GM19452 (cell line): ENCODE measurements at regions not wholly inside any gene's neighbourhood (a gene's known extent, or its start where the extent isn't known, plus 50 kb on each side); places are given as distances from the start of the nearest gene placed in this dataset.
"Not testable (repeated sequence)": the region's sequence is repeated elsewhere in the genome, so short reads cannot be mapped to it uniquely, and the experiment has no call there.

Experiments
- ATAC-seq: cut with Tn5 transposase; IDR thresholded peaks from one replicate; pipeline ENCODE4 v1.9.1; 2021; ENCODE audit not compliant: unreplicated experiment

DNA sequence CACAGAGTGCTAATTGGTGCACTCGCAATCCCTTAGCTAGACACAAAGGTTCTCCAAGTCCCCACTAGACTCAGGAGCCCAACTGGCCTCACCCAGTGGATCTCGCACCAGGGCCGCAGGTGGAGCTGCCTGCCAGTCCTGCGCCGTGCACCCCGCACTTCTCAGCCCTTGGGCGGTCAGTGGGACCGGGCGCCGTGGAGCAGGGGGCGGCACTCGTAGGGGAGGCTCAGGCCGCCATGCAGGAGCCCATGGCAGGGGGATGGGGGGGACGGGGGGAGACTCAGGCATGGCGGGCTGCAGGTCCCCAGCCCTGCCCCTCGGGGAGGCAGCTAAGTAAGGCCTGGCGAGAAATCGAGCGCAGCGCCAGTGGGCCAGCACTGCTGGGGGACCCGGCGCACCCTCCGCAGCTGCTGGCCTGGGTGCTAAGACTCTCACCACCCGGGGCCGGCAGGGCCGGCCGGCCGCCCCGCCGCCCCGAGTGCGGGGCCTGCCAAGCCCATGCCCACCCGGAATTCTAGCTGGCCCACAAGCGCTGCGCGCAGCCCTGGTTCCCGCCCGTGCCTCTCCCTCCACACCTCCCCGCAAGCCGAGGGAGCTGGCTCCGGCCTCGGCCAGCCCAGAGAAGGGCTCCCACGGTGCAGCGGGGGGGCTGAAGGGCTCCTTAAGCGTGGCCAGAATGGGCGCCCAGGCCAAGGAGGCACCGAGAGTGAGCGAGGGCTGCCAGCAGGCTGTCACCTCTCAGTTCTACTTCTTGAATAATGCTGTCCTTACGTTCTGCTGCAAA lies 258.2 kb downstream of the GALC start:
- ATAC-seq = not testable (repeated sequence)

DNA sequence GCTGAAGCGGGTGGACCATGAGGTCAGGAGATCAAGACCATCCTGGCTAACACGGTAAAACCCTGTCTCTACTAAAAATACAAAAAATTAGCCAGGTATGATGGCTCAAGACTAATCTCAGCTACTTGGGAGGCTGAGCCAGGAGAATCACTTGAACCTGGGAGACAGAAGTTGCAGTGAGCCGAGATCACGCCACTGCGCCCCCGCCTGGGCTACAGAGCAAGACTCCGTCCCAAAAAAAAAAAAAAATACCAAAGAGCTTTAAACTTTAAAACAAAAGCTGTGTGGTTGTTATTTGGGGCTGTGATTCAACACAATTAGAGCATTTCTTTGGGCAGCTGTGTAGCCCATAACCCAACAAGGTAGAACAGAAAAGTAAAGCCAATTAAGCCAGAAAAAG lies 259.9 kb downstream of the GALC start:
- not testable (repeated sequence) for ATAC-seq

DNA sequence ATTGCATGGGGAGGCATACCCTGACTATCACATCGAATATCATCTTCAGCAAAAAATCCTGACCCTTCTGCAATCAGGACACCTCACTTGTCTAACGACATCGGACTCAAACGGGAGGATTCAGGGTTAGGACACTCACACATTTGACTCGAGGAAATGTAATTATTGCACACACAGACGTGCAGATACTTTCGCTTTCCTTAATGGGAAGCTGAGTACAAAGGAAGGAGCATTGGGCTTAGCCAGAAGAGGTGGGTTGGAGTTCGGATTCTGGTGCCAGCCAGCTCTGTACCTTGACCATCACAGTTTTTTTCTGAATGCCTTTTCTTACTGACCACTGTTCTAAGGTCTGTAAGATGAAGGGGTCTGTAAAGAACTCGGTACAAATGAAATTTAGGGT lies 260.4 kb downstream of the GALC start:
- ATAC-seq = no peak

DNA sequence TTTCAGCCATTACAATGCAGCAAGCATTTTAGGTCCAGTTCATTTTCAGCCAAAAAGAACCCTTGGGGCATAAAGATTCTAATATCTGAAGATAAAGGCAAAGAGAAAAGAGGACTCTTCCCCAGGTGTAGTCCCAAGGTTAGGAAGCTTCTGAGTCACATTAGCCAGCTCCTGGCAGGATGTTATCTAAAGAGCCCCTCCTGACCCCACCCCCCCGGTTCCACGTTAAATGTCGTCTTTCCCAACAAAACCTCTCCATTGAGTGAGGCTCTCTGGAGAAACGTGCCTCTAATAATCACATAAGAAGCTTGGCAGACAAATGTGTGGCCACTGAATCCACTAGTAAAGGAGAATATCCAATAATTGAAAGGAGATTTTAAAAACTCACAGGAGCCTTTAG lies 267.7 kb downstream of the GALC start:
- no peak for ATAC-seq

DNA sequence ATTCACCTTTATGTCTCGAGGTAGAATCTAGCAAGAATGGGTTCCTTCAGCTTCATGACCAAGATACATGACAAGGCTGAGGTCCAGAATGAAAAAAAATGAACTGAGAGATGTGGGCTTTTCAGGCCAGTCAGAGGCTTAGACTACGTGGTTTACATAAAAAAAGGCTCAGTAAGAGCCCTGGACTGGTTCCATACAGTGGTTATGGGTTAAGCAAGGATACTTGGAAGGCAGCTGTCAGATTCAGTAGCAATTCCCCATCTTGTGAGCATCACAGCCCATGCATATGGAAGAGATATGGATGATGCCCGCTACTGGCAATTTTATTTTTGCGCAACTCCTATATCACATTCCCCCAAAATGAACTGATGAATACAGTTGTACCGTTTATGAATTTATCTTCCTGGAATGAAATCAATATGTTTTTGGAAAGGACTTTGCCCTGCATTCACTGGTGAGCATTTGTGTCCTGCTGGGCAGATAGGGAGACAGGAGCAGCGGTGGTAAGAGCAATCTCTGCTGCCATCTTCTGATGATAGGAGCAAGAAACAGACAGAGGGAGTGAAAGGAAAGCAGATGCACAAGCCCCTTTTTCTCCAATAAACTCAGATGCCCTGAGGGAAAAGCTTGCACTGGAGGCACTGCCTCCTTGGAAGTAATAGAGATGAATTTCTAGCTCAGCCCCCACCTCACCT lies 280.4 kb downstream of the GALC start:
- ATAC-seq = no peak

DNA sequence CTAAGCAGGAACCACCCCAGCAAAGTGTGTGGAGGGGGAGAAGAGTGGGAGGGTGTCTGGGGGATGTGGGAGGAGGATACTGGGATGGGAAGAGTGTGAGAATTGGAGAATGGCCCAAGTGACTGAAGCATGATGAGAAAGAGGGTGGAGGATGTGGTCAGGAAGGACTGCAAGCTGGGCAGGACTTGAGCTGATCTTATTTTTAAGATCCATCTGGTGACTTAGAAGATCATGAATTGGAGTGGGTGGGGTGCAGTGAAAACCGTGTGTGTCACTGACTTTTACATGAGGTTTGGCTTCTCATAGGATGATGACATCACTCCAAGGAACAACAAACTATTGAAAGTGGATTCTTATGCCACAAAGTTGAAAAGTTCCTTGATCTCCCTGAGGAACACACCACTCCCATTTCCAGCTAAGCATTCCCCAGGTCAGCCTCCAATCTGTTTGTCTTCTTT lies 287.5 kb downstream of the GALC start:
- ATAC-seq = no peak

DNA sequence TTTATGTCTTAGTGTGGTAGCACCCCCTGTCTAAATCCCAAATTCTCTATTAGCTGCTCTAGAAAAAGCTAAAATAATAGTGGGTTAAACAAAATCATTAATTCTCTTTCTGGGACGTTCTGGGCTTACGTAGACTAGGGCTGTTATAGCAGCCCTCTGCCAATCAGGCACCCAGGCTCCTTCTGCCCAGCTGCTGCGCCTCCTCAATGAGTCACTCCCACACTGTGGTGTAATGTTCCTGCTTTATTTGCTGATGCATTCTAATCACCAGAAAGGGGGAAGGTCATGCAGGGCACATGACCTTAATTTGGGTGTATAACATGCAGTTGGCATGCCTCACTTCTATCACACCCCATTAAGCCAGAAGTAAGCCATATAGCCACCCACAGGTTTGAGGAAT lies 294.5 kb downstream of the GALC start:
- no peak for ATAC-seq

DNA sequence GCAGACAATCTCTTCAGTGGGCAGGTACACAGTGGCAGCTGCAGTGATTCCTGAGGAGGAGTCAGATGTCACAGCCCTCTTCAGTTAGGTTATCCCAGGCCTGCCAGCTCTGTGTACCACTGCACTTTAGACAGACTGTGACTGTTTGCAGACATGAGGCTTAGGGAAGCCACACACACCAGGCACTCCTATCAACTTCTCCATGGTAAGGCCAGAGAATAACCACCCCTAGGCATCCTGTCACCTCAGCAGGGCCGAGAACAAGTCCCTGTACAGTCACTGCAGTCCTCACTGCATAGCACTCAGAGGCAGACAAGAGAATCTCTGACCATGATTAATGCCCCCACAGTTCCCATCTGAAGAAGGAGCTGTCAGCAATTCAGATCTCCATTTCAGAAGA lies 296.5 kb downstream of the GALC start:
- no peak for ATAC-seq

DNA sequence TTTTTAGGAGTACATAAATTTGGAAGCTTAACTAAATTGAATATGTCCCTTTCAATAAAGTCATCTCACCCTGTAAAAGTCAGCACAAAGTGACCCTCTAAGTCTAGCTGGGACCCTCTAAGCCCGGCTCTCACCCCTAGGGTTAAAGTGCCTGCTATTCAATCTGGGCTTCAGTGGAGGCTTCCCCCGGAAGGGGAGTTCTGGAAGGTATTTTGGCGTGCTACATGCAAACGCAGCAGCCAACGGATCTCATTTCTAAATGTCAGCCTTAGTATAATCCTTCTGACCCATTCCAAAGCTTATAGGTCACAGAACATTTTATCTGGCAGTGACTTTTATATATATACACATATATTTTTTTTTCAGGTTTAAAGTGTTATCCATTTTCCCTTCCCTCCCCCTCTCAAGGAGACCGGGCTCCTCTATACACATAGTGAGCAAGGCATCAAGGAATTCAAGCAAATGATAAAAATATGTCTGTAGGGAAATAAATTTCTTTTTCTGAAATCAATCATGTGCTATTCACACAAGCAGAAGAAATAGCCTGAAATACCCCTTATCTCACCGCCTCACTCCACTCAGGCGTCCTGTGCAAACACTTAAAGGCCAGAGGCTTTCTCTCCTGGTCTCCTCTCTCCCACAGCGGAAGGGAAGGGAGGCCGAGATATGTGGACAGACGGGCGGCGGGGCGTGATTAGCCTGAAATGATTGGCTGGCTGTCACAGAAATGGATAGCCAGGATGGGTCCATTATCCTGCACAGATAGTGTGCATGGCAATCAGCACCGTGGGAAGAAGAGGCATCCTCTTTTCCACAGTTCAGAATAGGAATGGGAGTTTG lies 301.7 kb downstream of the GALC start:
- no peak for ATAC-seq

DNA sequence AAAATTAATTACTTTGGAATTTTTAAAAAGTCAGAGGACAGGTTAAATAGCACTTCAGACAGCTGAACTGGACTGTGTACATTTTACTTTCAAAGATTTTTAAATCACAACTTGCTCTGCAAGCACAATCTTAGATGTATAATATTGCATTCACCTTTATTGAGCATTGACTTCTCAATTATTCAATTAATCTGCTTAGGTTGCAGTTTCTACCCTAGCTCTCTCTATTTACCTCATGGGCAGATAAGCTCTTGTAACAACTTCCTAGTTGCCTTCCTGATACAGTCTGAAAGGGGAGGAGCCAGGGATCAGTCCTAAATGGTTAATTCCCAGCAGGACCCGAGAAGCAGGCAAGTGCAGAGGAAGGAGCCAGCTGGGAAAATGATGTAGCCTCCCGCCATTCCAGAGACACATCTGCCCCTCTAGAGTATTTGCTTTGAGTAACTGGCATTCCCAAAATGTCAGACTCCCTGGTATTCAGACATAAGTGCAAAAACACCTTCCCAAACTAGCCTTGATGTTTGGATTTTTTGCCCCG lies 302.8 kb downstream of the GALC start:
- ATAC-seq = no peak

DNA sequence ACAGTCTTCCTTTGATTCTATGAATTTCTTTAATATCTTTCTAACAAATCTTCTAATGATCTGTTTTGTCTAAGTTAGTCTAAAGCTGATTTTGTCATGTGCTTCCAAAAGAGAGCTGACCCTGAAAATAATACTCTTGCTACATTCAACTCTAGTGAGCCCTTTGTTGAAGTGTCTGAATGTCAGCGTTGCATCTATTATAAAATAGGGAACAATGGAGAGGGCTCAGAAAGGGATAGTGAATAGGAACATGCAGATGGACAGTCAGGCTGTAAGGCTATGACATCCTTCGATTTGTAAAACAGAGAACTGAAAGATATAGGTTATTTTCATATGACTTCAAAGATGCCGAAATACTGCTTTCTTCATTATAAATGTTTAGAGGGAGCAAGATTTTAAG lies 304.5 kb downstream of the GALC start:
- ATAC-seq = no peak

DNA sequence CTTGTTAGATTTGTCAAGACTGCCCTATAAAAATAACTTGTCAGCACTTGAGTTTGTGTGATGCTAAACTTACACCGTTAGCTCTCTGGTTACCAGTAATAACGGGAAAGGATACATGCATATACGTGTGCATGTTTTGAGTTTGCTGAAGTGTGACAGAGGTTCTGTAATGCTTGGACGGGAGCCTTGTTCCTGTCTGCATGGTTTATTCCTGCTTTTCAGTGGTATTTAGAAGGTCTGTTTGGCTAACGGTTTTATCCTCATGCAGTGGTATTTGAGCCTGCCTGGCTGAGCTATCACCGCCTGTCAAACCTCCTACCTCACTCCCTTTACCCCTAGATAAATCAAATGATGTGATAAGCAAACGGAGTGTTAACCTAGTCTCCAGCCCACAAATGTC lies 305.6 kb downstream of the GALC start:
- no peak for ATAC-seq

DNA sequence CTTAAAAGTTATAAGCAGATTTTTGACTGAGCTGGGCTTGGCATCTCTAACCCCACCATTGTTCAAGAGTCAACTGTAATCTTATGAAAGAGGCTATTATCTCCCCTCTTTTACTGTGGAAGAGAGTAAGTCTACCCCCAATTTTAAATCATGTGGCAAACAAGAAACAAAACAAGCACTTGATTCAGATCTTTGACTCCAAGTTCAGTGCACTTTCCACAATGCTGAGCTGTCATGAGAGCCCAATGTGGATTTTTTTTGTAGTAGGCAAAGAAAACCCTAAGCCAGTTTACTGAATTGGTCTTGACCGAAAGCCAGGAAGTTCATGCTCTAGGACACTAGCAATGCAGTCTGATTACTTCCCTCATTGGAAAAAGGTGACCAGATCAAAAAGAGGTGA lies 306.2 kb downstream of the GALC start:
- no peak for ATAC-seq

DNA sequence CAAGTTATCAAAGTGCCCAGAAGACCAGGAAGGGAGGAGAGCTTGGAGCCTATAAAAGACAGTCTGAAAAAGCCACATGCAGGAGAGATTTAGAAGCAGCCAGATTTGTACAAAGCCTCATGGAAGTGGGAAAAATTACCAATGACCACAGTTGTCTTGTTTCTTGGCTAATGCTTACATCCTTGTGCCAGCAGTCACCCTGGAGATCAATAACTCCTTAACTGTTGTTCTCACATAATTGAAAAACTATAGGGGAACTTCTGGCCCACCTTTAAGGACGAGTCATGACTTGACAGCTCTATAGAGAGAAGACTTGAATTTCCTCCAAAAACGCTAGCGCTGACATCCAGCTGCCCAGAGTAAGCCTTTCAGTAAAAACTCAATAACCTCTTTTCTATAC lies 313.1 kb downstream of the GALC start:
- ATAC-seq = no peak

DNA sequence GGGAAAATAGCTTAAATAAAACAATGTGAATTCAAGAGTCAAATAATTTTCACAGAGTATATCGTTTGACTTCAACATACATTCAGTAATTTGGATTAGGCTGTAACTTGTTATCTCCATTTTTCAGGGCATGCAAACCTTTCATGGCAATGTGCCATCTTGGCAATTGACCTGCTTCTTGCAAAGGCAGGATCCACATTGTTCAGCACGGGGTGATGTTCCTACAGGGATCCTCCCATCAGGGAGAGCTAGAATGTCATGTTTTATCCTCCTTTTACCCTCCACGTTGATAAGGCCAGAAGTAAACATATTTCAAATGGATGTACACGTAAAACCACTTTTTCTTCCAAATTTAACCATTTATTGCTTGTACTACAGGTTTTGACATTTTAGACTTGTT lies 314.4 kb downstream of the GALC start:
- ATAC-seq = no peak

DNA sequence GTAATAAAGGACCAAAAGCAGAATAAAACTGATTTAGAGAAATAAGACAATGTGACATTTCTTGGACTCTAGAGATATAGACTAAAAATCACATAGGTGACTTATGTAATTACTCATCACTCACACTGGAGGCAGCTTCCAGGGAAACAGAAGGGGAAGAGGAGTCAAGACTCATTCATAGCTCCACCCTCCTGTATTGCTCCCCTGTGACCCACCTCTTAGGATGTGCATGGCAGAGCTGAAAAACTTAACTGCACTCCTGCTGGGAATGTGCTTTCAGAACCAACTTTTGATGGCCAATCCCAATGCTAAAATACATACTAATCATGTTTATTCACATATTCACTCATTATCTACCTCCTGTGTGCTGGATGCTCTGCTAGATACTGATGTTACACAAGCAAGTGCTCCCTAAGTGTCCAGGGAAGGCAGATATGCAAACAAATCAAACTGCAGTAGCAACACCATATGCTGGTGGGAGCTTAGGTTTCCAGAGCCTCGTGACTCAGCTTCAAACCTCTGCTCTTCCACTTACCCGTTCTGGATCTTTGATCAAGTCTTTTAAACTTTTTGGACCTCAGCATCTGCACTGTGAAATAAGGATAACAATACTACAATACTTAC lies 316.1 kb downstream of the GALC start:
- ATAC-seq = no peak

DNA sequence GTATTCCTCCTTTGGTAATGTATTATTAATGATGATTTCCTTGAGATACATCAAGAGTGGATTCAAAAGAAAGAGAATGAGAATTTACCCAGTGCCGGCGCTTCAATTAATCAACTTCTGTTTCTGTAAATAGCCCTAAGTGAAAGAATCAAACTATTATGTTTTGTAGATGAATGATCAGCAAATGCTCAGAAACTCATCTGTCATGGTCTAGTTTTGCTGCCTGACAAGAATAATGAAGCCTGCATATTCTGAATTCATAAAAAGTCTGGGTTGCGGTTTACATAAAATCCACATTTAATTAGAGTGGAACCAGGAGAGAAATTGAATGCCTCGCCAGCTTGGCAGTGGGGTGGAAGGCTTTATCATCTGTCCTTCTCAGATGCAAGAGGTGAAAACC lies 325.3 kb downstream of the GALC start:
- no peak for ATAC-seq

DNA sequence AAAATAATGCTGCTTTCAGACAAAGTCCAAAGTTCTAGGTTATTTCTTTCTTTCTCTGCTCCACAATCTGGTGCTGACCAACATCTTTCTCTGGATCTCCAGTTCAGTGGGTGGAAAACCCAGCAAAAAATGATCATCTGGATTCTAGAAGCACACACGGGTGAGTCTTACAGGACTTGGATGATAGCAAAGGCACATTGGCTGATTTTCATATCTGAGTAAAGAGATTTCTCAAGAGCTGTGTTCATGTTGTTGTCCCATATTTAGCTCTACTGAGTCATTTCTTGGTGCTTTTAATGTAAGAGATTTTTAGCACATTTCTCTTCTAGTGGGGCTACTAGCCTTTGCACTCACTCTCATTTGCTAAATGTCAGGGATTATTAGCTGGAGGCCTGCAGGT lies 336.7 kb downstream of the GALC start:
- ATAC-seq = no peak

DNA sequence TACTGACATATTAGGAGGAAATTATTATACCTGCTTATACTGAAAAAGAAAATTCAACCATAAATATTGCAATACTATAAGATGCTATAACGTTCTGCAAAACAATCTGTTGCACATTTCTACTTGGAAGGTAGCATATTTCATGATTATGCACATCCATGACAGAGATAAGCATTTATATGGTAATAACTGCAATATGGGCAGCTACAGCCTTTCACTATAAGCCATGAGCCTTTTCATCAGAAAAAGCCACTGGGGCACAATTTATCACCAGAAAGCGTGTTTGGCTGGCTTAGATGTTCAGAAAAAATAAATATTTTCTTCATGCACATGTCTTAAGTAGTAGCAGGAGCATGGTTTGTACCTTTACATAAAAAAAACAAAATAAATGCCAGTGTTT lies 340.7 kb downstream of the GALC start:
- no peak for ATAC-seq

DNA sequence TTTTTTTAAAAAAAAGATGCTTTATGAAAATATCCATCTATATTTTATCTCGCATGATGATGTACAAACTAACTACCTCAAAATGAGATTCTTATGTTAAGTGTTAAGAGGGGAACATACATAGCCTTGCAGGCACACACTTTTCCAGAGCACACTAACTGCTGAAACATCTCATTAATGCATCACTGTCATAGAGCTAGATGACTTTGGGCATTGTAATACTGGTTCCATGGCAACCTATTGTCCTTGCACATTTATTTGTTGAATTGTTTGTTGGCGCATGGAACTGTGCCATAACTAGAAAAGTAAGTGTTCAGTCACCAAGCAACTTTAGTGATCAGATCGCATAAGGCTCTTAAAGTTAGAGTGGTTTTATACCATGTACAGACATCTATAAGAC lies 348.3 kb downstream of the GALC start:
- ATAC-seq = no peak

DNA sequence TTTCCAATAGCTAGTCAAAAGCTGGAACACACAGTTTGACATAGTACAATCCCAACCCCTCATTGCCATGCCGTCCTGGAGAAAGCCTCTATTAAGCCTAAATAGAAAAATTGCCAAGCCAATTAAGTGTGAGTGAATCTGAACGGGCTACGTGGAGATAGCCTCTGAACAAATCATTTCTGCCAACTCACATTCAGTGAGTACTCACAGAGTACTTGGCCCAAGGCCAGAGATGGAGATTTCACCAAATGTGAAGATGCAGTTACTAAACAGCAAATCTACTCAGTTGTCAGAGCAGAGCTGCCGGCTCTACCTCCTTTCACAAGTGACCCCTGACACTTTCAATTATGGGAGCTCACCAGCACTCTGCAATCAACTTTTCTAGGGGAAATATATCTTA lies 350.0 kb downstream of the GALC start:
- no peak for ATAC-seq
